NCI-H345 treated with DMSO at 0.1 percent for 48 hours (cell line): ENCODE measurements at regions not wholly inside any gene's neighbourhood (a gene's known extent, or its start where the extent isn't known, plus 50 kb on each side); places are given as distances from the start of the nearest gene placed in this dataset.
A peak's percentile ranks its signal among the peaks of the same experiment; 100 is the strongest.
"Not testable (repeated sequence)": the region's sequence is repeated elsewhere in the genome, so short reads cannot be mapped to it uniquely, and the experiment has no call there.

Experiments
- DNase-seq: peaks from one replicate; lab custom pipeline; 2025; ENCODE audit not compliant: unreplicated experiment; lab: John Stamatoyannopoulos, UW

DNA sequence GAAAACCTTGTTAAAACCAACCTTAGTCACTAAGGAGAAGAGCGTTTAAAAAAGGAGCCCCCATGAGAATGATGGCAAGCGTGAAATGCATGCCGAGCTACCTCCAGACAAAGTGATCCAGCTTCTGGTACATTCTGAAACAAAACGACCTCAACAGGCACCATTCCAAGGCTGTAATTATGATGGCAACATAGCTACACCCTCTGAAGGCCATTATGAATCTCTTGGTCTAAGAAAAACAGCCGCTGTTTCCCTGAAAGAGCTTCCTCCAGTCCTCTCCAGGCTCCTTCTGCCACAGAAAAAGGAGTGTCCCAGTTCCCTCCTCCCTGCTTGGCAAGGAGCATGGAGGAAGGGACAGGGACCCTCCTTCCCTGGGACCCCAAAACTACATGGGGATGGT is 50.0 kb upstream of the ABLIM1 start:
- DNase-seq, result no peak

- DNase-seq, result no peak
Measured at GRCh38 chr10:114708717-114709335, 50.8 kb upstream of the ABLIM1 start.

GRCh38 chr10:114709984-114710383 is 51.9 kb upstream of the ABLIM1 start:
- DNase-seq, result no peak

DNA sequence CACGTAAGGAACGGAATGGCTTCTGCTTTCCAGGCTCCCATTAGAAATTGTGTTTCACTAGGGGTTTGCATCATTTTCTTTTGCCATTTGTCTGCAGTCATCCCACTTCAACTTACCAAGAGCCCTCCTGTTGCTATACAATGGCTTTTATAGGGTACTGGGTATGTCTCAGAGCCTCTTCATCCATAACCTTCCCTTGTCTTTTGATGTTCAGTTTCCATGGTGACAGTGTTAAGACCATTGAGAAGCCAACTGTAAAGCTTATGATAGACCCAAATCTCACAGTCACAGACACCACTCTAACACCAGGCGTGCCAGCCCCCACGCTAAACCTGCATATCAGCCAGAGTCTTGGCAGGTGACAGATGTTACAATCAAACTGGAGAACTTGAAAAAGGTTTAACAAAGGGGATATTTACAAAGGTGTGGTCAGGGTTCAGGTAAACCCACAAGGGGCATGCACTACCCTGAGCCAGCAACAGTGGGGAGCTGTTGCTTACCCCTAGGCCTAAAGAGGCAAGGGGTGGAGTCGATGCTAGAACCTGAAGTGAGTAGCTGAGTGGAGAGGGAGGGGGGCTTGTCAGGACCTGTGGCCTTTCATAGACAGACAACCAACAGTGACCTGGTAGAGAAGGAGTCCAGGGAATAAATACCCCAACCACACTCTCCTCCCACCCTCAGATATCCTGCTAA is 53.2 kb upstream of the ABLIM1 start:
- peak; percentile 29 for DNase-seq

- no peak for DNase-seq
Measured at GRCh38 chr10:114711869-114712250, 53.8 kb upstream of the ABLIM1 start.

DNA sequence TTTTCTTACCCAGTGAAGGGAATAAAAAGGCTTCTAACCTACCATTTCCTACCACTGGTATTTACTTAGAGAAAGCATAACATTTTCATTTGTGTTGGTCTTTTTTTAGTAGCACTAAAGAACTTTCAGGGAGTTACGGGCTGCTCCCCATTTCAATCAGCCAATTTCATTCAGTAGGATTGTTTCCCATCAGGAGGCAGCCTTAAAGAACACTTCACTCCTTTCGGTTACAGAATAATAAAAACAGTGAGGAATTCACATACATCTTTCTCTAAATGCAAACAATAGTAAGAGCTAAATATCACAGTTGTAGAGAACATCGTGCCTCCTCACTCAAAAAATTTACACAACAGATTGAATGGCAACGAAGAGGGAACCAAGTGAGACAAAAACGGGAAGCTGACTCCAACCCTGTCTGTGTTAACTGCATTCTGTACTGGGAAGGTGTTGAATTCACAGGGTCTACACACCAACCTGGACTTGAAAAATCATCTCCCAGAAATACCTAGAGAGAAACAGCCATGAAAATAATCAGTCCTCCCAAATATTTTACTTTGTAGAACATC is 55.5 kb upstream of the ABLIM1 start:
- DNase-seq, result no peak

GRCh38 chr10:114714281-114714741 is 56.2 kb upstream of the ABLIM1 start:
- peak; percentile 52 for DNase-seq

DNA sequence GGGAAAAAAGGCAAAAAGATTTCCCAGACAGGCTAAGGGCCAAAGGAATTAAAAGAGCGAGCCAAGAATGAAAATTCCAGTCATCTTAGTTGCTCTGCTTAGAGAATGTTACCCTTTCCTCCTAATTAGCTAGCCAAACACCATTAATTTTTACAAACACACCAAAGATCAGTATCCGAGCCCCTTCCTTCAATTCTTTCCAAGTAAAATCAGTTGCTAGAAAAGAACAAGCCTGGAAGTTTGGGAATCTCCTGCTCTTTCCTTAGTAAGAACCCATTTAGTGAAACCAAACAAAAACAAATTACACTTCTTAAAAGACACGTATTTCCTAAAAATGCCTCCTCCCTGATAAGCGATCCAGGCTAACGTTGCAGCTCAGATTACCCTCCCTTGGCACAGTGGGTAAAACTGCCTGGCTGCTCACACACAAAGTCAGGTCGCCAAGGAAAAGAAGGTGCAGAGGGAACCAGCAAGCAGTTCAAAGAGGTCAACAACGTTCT is 57.1 kb upstream of the ABLIM1 start:
- DNase-seq, result no peak

GRCh38 chr10:114716811-114717404 is 58.8 kb upstream of the ABLIM1 start:
- no peak for DNase-seq

DNA sequence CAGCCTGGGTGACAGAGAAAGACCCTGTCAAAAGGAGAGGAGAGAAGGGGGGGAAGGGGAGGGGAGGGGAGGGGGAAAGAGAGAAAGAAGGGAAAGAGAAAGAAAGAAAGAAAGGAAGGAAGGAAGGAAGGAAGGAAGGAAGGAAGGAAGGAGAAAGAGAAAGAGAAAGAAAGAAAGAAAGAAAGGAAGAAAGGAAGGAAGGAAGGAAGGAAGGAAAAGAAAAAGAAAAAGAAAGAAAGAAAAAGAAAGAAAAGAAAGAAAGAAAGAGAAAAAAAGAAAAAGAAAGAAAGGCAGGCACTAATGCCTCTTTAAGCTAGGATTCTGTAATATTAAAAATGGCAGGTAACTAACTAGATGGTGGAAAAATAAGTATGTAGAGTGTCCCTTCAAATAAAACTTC is 59.8 kb upstream of the ABLIM1 start:
- not testable (repeated sequence) for DNase-seq

- no peak for DNase-seq
Measured at GRCh38 chr10:114718374-114718773, 60.3 kb upstream of the ABLIM1 start.

DNA sequence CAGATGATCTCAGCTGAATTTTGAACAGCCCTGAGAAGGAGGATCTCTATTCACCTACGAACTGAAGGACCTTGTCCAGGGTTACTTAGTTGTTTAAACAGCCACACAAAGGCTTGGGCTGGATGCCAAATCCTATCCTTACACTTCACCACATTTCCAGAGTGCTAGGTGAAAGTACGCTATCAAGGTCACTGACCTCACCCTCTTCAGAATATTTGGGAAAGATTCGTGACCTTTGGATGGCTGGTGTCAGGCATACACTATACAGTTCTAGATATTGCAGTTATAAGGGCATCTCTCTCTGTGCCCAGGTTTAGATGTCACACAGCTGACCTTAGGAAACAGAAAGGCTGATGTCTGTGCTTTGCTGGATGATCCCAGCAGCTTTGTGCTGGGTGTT is 61.2 kb upstream of the ABLIM1 start:
- peak; percentile 35 for DNase-seq

- DNase-seq, result not testable (repeated sequence)
Measured at GRCh38 chr10:114720023-114720422, 61.9 kb upstream of the ABLIM1 start.

- no peak for DNase-seq
Measured at GRCh38 chr10:114720685-114721278, 62.7 kb upstream of the ABLIM1 start.

DNA sequence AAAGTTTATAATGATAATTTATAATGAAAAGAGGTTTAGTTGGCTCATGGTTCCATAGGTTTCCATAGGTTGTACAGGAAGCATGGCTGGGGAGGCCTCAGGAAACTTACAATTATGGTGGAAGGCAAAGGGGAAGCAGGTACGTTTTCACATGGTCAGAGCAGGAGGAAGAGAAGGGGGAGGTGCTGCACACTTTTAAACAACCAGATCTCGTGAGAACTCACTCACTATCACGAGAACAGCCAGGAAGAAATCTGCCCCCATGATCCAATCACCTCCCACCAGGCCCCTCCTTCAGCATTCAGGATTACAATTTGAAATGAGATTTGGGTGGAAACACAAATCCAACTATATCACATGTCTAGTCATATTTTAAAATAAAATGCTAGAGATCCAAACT is 64.1 kb upstream of the ABLIM1 start:
- not testable (repeated sequence) for DNase-seq

DNA sequence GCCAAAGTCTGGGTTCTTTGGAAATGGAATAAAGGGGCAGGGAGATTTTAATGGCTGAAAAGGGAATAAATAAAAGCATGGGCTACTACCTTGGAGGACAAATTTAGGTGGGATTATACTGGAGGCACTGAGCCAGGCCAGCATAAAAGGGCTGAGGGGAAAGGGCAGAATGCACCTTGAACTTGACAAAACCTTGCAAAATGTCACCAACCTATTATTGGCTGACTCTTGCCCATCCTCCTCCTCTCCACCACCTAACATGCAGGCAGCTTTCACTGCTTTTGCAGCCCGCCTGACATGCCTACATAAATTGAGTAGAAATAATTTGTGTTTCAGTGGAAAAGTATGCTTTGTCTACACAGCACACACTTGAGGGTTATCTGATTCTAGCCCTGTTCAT is 65.3 kb upstream of the ABLIM1 start:
- DNase-seq, result no peak

DNA sequence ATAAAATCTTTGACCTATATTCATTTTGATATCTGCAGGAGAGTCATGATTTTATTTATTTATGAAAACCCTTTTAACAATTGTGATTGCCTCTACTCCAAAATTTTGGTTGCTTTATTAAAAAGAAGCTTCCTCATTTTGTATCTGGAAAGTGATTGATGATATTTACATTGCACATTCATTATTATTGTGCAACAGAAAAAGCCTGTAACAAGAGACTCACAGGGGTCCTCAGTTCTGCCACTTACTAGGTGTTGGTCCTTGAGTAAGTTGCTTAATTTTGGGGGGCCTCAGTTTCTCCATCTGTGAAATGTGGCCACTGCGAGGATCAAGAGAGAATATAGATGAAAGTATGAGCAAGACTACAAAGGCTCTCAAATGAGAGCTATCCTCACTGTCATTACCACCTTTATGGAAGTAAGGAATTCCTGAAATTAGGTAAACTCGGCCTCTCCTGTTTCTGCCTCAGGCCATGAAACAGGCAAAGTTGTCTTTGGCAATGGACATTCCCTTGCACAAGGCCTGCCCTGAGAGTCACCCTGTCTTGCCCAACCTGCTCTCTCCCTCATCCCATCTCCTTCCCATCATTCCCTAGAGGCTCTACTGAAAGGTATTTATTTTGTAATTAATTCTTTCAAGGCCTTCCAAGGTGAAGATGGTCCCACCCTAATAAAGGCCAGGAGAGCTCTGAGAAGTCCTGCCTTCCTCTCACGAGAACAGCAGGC is 66.1 kb upstream of the ABLIM1 start:
- DNase-seq, result no peak

DNA sequence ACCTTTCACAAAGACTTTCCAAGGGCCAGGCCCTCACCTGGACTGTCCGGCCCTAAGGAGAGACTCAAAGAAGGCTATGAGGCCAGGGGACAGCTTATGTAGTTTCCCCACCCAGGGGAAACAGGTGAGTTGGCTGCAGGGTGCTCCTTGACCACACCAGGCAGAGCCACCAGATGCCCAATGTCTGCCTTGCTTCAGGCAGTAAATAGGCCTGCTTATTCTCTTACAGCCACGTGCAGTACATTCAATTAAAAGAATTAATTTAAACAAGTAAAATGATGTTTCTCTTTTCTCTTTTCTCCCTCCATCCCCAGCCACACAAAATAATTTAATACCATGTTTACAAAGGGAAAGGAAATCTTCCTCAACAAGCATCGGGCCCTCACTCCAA is 66.6 kb upstream of the ABLIM1 start:
- DNase-seq, result no peak

GRCh38 chr10:114726820-114727271 is 68.8 kb upstream of the ABLIM1 start:
- DNase-seq, result no peak

DNA sequence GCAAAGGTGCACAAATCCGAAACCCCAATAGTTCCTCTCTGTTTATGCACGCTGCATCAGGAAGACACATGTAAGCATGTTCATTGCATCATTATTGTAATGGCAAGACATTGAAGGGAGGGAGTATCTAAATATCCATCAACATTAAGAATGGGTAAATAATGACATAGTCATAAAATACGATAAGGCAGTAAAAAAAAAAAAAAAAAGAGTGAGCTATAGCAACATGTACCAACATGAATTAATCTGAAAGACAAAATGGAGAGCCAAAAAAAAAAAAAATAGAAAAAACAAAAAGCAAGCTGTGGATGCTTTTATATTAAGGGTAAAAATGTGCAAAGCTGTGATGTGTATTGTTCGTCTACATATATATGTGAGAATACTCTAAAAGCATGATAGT is 70.2 kb upstream of the ABLIM1 start:
- DNase-seq, result no peak
